ENCODE measurements at regions not wholly inside any gene's neighbourhood (a gene's known extent, or its start where the extent isn't known, plus 50 kb on each side); places are given as distances from the start of the nearest gene placed in this dataset.
A peak's percentile ranks its signal among the peaks of the same experiment; 100 is the strongest.

DNA sequence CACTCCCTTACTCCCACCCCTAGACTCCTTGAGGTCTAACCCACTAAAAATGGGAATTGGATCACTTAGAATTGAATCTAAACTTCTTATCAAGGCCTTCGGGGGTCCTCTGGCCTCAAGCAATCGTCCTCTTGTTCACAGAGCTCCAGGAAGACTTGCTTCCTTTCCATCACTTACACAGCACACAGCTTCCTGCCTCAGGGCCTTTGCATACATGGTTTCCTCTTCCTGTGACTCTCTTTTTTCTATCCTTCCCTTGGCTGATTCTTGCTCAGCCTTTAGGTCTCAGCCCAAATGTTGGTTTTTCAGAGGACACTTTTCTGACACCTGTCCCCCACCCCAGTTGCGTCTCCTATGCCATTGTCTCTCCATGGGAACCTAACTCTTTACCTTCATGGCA lies 50.0 kb upstream of the ALDH1B1 start:
- TF ChIP-seq, protein P1, sequence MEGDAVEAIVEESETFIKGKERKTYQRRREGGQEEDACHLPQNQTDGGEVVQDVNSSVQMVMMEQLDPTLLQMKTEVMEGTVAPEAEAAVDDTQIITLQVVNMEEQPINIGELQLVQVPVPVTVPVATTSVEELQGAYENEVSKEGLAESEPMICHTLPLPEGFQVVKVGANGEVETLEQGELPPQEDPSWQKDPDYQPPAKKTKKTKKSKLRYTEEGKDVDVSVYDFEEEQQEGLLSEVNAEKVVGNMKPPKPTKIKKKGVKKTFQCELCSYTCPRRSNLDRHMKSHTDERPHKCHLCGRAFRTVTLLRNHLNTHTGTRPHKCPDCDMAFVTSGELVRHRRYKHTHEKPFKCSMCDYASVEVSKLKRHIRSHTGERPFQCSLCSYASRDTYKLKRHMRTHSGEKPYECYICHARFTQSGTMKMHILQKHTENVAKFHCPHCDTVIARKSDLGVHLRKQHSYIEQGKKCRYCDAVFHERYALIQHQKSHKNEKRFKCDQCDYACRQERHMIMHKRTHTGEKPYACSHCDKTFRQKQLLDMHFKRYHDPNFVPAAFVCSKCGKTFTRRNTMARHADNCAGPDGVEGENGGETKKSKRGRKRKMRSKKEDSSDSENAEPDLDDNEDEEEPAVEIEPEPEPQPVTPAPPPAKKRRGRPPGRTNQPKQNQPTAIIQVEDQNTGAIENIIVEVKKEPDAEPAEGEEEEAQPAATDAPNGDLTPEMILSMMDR (conservative IDR thresholded peaks at IDR 0.05): no peak
- H3K27ac ChIP-seq: no peak overlapping the region

DNA sequence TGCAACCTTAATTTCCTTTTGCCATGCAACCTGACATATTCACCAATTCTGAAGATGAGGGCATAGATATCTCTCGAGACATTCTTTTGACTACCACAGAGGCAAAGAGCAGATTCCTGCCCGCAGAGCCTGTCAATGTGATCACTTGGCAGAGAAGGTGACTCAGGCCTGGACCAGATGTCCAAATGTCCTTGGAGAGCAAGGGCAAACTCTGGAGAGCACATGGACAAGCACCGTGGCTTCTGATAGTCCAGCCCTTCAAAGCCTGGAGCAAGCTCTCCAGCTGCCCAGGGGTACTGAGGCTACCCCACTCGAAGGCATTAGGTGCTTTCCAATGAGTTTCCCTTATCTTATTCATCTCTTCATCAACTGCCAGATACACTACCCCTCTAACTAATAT lies 50.4 kb upstream of the ALDH1B1 start:
- no peak overlapping the region for H3K27ac ChIP-seq
- TF ChIP-seq, protein P1 (conservative IDR thresholded peaks at IDR 0.05): no peak

DNA sequence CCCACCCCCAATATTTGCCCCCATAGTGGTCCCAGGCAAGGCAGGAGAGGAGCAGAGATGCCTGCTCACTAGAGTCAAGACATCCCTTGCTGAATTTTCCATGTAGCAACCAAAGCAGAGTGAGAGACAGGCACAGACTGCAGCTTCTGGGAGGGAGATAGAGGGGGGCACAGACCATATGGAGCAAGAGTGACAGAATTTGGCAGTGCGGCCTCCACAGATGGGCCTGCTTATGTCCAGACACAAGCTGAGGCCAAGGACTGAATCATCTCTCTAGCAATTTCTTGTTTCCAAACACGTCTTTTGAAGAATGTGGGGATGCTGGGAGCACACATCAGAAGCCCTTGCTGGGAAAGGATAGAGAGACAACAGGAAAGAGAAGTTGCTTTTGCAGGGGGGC lies 53.0 kb upstream of the ALDH1B1 start:
- TF ChIP-seq, protein P1 (conservative IDR thresholded peaks at IDR 0.05): no peak

DNA sequence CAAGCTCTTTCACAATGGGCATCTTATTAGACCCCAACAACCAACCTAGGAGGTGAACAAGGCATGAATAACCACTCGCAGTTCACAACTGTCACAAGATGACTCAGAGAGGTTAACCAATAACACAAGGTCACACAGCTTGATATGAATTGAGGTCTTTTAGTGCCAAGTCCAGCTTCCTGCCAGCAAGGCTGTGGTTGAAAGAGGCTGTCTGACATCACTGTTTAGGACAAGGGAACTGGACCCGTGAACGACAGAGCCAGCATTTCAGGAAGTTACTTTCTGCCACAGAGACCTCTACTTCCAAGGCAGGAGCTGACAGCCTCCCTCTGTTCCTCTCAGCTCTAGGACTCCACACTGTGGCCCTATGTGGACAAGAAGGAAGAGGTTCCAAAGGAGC lies 53.4 kb upstream of the ALDH1B1 start:
- no peak overlapping the region for H3K27ac ChIP-seq
- TF ChIP-seq, protein P1 (conservative IDR thresholded peaks at IDR 0.05): no peak

More for the DNA sequence above, 53.0 kb upstream of the ALDH1B1 start:
- H3K27ac ChIP-seq: no peak overlapping the region

DNA sequence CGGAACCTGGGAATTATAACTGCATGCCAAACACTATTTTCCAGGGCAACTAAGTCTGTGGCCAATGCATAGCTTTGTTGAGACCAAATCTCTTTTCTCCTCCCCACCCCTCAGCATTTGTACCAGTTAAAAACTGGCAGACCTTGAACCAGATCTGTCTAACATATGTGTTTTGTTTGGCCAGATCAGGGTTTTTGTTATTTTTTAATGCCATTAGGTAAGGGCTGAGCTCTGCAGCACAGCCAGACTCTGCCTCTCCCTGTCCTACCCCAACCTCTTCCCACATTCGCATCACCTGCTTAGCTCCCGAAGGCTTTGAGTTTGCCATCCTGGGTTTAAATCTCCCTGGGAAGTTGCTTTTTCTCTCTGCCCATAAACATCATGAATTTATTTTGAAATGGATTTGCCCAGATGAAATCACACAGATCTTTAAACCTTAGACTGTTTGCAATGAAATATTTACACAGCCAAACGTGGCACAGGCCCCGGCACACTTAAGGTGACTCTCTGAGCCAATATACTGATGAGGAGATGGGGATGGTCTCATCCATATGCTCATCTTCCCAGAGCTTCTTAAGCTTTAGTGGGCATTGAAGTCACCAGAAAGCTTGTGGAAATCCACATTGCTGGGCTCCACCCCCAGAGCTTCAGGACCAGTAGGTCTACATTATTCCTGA lies 54.0 kb upstream of the ALDH1B1 start:
- peak overlapping the region; percentile 29; the same call in 1 of the 2 replicates for H3K27ac ChIP-seq
- TF ChIP-seq, protein P1 (conservative IDR thresholded peaks at IDR 0.05): no peak

DNA sequence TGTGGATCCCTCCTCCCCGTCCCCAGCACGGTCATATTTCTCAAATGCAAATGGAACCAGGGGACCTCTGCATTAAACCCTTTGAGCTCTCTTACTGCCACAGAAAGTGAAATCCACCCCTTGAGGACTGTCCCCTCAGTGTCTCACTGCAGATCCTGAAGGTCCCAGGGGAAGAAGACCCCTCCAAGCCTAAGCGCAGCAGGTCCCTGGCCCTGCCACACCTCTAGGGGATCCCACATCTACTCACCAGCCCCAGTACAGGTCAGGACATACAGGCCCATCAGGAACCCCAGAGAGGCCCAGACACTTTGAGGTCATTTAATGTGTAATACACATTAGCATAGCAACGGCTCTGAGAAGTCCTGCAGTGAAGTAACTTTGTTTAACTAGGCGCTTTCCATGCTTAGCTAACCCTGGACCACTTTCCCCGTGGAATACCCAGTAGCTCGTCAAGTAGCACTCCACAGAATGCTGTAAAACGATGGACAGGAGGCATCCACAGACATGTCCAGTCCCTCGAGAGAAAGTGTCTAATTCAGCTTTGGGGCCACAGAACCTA lies 54.7 kb upstream of the ALDH1B1 start:
- TF ChIP-seq, protein P1 (conservative IDR thresholded peaks at IDR 0.05): no peak
- H3K27ac ChIP-seq: peak overlapping the region; percentile 29; the same call in 1 of the 2 replicates

DNA sequence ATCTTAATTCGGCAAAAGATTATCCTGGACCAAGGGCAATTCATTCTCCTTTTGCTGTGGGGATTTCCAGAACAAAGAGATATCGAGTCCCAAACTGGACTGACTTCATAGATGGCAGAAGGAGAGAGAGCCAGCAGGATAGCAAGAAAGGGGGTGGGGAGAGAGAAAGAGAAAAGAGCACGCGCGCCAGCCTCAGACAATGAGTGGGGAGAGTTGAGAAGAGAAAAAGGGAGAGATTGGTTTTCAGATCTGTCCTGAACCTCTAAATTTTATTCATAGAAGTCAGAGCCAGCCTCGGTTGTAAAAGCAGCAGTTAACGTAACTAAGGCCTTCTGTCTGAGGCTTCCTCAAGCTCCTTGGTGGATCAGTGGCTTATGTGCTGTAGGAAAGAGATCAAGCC lies 55.3 kb upstream of the ALDH1B1 start:
- TF ChIP-seq, protein P1 (conservative IDR thresholded peaks at IDR 0.05): no peak
- no peak overlapping the region for H3K27ac ChIP-seq
